ENCODE measurements at regions not wholly inside any gene's neighbourhood (a gene's known extent, or its start where the extent isn't known, plus 50 kb on each side); places are given as distances from the start of the nearest gene placed in this dataset.

DNA sequence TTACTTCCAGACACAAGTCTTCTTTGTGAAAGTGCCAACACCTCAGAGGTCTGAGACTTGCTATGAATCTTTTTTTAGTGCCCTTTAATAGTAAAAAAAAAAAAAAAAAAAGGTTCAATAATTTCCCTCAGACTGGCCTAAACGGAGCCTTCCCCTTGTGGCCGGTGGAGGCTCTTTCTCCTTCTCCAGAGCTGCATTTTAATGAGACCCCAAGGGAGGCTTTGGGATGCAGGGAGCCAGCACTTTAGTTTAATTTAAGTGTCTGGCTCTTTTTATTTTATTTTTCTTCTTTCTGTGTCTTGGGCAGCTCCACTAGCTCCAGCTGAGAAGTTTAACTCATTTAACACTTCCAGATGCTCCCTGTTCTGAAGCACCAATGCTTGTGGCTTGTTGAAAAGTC lies 67.8 kb upstream of the MAPK4 start:
- DNase-seq: no peak

- DNase-seq: no peak
Measured at GRCh38 chr18:50494569-50494968, 65.3 kb upstream of the MAPK4 start.

DNA sequence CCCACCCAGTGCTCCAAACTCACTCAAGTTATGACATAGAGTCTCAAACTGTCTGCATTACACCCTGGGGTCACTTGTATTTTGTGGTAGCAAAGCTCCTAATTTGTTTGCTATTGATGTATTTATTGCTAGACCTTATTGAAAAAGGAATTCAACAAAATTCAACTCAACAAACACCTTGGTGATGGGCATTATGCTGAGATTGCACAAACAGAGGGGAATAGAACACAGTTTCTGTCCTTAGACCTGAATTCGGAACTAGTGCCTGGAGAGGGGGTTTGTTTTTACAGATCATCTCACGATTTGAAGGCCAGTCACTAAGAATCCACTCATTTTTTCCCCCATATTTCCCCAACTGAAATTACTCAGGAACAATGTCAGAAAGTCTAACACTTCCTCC lies 53.5 kb upstream of the MAPK4 start:
- no peak for DNase-seq

- no peak for DNase-seq
Measured at GRCh38 chr18:50507120-50507590, 52.7 kb upstream of the MAPK4 start.

DNA sequence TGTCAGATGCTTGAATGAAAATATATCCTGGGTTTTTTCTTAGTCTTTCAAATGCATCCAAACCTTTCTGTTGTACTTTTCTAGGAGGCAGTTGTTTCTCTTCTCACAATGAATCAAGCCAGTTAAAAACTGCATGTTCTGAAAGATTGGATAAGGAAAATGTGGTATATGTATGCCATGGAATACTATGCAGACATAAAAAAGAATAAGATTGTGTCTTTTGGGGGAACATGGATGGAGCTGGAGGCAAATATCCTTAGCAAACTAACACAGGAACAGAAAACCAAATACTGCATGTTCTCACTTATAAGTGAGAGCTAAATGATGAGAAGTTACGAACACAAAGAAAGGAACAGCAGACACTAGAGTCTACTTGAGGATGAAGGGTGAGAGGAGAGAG lies 51.7 kb upstream of the MAPK4 start:
- no peak for DNase-seq

DNA sequence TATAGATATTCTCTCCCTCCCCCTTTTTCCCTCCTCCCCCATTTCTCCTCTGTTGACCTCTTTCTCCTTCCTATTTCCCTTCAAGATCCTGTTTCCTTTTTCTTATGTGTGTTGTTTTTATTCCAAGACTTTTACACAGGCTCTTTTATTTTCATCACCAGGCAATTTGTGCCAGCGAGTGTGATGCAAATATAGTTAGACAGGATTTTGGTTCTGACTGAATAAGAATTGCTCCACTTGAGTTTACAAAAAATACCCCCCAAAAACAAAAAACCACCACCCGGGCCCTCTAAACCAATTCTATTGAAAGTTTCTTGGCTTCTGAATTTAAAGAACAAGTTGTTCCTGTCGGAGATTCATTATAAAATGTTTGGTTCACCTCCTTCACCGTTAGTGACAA lies 50.9 kb upstream of the MAPK4 start:
- no peak for DNase-seq

Measured in NCI-H446 treated with DMSO at 0.1 percent for 48 hours (cell line).